ENCODE measurements at regions not wholly inside any gene's neighbourhood (a gene's known extent, or its start where the extent isn't known, plus 50 kb on each side); places are given as distances from the start of the nearest gene placed in this dataset.
A peak's percentile ranks its signal among the peaks of the same experiment; 100 is the strongest.

DNA sequence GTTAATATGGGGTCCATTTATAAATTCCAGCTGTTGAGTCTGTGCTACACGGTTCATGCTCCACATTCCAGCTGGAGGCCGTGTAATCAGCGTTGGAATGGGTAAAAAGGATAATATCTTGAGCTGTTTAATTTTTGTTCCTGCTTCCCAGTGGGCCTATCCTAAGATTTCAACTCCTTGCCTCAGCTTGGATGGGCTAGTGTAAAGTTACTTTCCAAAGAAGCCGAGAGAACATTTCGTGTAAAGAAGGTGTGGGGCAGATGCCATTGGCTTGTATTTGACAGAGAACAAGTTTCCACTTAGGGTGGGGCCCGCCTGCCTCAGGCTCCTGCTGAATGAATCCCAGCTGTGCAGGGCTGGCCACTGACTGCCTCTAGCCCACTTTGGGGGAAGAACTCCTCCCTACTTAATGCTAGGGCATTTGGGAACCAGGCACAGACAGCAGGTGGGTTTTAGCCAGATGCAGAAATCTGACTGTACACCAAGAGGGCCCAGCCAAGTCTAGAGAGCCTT, 125.9 kb upstream of the LYZL2 start:
- TF ChIP-seq, protein P1, sequence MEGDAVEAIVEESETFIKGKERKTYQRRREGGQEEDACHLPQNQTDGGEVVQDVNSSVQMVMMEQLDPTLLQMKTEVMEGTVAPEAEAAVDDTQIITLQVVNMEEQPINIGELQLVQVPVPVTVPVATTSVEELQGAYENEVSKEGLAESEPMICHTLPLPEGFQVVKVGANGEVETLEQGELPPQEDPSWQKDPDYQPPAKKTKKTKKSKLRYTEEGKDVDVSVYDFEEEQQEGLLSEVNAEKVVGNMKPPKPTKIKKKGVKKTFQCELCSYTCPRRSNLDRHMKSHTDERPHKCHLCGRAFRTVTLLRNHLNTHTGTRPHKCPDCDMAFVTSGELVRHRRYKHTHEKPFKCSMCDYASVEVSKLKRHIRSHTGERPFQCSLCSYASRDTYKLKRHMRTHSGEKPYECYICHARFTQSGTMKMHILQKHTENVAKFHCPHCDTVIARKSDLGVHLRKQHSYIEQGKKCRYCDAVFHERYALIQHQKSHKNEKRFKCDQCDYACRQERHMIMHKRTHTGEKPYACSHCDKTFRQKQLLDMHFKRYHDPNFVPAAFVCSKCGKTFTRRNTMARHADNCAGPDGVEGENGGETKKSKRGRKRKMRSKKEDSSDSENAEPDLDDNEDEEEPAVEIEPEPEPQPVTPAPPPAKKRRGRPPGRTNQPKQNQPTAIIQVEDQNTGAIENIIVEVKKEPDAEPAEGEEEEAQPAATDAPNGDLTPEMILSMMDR (IDR thresholded peaks at IDR 0.05; ENCODE audit: extremely low read depth, missing control alignments), result no peak
- DNase-seq (ENCODE audit: low spot score), result no peak

DNA sequence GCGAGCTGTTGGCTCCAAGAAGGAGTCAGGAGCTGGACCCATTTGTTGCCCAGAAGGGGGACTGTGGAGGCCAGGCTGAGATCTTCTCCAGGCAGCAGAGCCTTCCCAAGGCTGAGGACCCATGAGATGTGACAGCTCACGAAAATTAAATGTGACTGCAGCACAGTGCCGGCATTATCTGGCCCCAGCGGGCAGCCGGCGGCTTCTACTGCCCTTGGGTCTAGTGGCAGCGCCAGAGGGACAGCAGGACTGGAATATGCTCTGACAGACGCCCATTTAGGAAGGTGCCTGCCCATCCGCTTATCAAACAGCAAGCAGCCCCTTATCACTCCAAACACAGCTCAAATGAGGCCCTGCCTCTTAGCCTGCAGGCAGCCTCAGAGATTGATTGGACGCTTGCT, 122.9 kb upstream of the LYZL2 start:
- DNase-seq (ENCODE audit: low spot score), result no peak
- TF ChIP-seq, protein P1 (IDR thresholded peaks at IDR 0.05; ENCODE audit: extremely low read depth, missing control alignments), result no peak

DNA sequence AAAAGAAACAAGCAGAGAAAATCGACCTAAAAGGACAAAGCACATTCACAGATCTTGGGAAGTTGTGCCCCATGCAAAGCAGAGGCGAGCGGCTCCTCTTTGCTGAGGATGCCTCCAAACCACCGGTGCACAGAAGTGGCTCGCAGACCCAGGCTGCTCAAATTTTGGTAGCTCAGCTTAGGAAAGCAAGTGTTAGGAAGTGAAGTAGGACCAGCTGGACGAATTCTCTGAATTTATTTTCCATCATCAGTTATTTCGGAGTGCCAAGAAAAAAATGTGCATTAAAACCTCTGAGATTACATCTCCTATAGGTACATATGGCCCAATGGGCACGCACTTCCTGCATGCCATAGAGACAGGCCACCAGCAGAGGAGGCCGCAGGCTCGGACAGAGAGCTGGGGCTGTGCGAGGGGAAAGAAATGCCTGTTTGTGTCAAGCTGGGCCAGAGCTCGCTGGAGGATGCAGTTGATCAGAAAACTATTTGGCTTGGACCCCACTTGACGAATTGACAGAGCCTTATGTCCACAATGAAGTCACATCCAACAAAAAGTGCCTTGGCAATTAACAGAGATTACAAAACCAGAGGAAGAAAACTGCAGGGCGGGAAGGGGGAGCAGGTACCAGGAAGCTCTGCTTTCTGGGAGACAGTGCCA, 122.3 kb upstream of the LYZL2 start:
- TF ChIP-seq, protein P1 (IDR thresholded peaks at IDR 0.05; ENCODE audit: extremely low read depth, missing control alignments), result peak; percentile 65
- DNase-seq (ENCODE audit: low spot score), result peak; percentile 62

DNA sequence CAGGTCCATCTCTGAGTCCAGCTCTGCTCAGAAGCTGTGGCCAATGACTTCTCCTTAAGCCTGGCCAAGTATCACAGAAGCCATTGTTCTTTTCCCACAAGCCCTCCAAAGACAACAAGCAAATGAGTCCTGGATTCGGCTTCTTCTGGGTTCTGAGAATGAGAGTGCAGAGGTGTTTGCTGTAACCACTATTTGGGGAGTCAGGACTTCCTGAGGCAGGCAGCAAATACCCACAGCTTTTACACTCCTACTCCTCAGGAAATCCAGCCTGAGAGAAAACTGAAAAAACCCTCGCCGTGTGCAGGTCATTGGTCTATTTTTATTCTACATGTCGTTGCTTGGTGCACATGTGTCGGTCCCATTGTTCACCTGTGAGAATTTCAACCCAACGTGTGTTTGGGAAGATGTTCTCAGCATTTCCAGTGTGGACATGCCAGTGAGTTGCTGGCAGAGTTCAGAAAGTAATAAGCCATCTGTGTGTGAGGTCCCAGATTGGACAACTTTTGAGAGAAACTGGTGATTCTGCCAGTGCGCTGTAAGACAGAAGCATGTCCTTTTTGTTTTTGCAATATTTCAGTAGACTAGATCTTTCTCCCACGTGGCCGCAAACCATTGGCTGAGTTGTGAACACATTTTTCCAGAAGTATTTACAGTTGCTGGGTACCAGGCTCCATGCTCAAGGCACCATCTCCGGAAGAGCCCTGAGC, 121.6 kb upstream of the LYZL2 start:
- TF ChIP-seq, protein P1 (IDR thresholded peaks at IDR 0.05; ENCODE audit: extremely low read depth, missing control alignments), result no peak
- peak; percentile 41 for DNase-seq (ENCODE audit: low spot score)

- TF ChIP-seq, protein P1 (IDR thresholded peaks at IDR 0.05; ENCODE audit: extremely low read depth, missing control alignments), result no peak
- no peak for DNase-seq (ENCODE audit: low spot score)
These were observed 119.8 kb upstream of the LYZL2 start for GRCh38 chr10:30749385-30749784.

- no peak for DNase-seq (ENCODE audit: low spot score)
- TF ChIP-seq, protein P1 (IDR thresholded peaks at IDR 0.05; ENCODE audit: extremely low read depth, missing control alignments), result no peak
These were observed 118.8 kb upstream of the LYZL2 start for GRCh38 chr10:30748152-30748973.
